Esophagus muscularis mucosa (tissue), 3 donors: ENCODE measurements at regions not wholly inside any gene's neighbourhood (a gene's known extent, or its start where the extent isn't known, plus 50 kb on each side); places are given as distances from the start of the nearest gene placed in this dataset.

Experiments
- CTCF ChIP-seq, 3 experiments: fragments of 200-600 bp in 2 of 3; fragments of 450-650 bp in 1 of 3; sonication (generic) in 2 of 3; IDR thresholded peaks; one replicate each; pipeline ENCODE4 v1.5.1; 2017 to 2019; ENCODE audit warnings: antibody characterized with exemption in 3 of 3, mild to moderate bottlenecking in 2 of 3, moderate library complexity in 1 of 3
- EP300 ChIP-seq: sonication (generic); formaldehyde crosslinking; IDR thresholded peaks from one replicate; pipeline ENCODE4 v1.6.1; 2017; ENCODE audit warnings: antibody characterized with exemption

GRCh38 chr1:104329278-104329677 is 579.6 kb downstream of the AMY1C start:
- TF ChIP-seq EP300 (no peak), CTCF (IDR thresholded peaks at IDR 0.05) (no peak)
